GM18517 (cell line): ENCODE measurements at regions not wholly inside any gene's neighbourhood (a gene's known extent, or its start where the extent isn't known, plus 50 kb on each side); places are given as distances from the start of the nearest gene placed in this dataset.

Experiments used
- ATAC-seq: cut with Tn5 transposase; IDR thresholded peaks from one replicate; pipeline ENCODE4 v1.9.1; 2021; ENCODE audit warnings: mild to moderate bottlenecking, moderate library complexity; ENCODE audit not compliant: unreplicated experiment

DNA sequence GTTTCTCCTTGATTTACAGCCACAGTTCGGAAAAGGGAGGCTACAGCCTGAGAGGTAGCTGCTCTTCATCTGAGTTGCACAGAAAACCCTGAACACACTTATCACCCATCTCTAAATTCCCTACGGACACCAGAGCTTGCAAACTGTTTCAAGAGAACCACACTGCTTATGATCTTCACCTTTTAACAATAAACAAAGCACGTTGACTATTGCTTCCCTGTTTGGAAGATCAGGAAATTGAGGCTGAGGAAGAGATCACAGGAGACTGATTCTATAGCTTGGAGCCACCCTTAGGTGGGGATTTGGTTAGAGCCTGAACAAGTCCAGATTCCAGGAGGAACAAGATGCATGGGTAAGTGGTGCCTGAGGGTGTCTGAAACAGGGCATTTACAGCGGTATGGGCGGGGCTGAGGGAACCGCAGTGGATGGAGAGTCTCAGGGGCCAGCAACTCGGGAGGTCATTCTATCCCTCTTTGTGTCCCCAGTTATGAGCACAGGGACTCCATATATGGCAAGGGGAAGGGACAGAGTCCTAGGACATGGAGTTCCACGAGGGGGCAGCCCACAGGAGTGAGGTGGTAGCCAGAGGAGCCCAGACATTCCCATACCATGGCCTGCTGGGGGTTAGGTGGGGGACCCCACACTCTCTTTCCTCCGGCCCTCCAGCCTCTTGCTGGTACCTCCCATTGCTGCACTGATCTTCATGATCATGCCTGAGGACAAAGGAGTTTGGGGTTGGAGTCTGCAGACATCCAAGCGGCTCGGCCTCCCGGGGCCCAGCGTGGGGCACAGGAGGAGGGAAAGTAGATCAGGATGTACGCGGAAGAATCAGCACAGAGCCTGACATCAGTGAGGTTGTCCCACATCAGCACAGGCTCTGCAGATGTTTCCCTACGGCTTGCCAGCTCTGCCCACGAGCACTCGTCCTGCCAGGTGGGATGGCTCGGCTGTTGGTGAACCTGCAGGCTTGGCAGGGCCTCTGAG lies 162.3 kb upstream of the ZNF536 start:
- no peak for ATAC-seq

DNA sequence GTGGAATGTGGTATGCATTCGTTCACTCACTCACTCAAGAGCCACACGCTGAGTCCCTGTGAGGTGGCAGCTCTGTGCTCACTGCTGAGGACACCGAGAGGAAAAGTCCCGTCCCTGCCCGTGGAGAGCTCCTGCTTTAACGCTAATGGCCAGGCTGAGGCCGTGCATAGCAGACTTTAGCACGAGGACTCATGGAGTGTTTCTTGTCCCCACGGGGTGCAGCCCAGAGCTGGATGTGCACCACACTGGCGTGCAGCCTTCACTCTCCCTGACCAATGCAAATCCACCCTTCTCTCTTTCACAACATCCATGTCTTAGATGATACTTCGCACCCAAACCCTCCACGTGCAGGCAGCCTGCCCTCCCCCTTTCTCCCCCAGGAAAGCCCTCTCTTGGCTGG lies 159.6 kb upstream of the ZNF536 start:
- no peak for ATAC-seq

DNA sequence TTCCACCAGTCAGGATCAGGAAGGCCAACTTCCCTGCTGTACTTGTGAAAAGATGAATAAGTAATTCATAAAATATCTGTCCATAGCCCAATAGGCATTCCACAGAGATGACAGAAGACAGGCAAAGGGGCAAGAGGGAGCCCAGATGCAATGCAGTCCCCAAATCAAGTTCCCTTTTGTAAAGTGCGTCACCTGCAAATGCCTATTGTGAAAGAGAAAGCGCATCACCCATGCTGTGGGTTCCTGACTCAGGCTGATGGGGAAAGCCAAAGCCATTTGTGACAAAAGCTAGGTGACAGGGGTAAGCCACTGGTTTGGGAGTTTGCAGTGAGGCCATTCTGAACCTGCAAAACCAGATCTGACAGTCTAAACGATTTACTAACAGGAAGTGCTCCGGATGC lies 157.5 kb upstream of the ZNF536 start:
- no peak for ATAC-seq

DNA sequence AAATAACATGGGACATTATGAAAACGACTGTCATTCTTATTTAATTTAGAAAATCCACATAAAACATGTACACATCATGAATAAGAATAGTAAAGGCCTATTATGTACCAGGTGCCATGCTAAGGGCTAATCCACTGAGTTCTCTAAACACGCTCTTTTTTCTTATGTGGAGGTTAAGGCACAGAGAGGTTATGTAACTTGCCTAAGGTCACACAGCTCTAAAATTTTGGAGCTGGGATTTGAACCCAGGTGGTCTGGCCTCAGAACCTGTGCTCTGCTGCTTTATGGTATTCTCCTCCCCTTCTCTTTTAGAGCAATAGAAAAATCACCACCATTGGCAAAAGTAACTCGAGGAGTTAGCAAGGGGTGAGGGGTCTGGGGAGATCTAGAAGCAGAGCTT lies 156.9 kb upstream of the ZNF536 start:
- no peak for ATAC-seq

DNA sequence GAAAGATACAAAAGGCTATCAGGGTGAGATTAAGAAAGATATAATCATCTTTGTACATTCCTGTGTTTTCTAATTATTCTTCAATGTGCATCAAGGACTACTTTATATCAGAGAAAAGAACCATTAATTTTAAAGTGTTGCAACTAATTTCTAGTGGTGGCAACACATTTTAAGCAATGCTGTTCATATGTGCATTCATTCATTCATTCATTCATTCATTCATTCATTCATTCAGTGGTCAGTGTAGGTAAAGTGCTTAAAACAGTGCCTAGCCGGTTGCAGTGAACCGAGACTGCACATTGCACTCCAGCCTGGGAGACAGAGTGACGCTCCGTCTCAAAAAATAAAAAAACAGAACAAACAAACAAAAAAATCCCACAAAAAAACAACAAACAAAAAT lies 155.7 kb upstream of the ZNF536 start:
- no peak for ATAC-seq

DNA sequence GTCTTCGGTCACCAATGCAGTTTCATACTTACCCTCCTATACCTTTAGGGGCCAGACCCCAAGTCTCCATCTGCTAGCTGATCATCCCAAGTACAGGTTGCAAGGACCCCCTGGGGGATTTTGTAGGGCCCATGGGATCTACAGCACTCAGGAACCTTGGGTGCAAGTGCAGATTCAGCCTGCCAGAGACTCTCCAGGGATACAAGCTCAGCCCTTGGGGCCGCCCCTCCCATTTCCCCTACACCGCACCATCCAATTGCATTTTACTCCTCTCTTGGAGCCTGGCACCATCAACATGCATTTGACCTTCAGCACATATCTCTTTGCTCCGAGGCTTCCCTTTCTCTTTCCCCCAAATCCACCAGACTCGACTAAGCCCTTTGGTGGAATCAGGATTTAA lies 154.7 kb upstream of the ZNF536 start:
- no peak for ATAC-seq

DNA sequence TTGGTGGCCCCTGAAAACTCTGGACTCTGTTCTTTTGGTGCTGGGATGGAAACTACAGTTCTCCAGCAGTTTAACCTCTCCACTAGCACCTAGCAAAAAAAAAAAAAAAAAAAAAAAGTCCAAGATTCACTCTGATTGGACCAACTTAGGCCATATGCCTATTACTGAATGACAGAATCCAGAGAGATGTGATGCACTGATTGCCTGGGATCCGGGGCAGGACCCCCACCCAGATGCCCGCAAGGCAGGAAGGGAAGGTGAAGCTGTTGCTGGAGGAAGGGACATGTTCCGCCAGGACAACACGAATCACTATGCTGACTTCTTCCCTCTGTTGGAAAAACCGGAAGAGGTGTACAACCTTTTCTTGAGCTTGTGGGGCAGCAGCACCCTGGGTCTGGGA lies 152.5 kb upstream of the ZNF536 start:
- ATAC-seq: no peak

DNA sequence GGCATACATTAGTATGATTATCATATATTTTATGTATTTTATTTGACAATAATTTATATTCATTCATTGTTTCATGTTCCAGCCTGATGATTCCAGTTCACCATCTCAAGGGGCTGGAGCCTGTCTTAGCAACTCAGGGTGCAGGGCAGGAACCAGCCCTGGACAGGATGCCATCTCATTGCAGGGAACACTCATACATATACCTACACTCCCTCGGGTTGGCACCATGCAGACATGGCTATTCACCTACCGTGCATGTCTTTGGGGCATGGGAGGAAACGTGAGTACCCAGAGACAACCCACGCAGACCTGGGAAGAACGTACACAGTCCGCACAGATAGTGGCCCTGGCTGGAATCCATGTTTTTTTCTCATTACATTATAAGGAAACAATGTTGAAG lies 151.0 kb upstream of the ZNF536 start:
- ATAC-seq: no peak

DNA sequence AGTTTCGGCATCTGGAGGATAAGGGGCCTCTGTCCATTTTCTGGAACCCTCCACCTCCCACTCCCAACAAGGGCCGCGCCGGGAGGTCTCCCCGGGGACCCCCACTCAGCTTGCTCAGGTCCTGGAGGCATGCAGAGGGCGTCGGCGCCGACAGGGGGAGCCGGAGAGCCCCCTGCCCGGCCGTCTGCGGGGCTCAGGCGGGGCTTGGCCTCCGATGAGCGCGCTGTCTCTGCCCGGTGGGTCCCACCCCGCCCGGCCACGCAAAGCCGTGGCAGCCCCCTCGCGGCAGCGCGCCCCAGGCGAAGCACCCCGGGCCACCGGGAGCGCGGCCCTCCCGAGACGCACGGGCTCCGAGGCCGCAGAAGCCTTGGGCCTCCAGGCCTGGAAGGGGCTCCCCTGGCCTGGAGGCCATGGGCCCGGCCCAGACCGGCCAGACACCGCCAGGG lies 149.7 kb upstream of the ZNF536 start:
- no peak for ATAC-seq

DNA sequence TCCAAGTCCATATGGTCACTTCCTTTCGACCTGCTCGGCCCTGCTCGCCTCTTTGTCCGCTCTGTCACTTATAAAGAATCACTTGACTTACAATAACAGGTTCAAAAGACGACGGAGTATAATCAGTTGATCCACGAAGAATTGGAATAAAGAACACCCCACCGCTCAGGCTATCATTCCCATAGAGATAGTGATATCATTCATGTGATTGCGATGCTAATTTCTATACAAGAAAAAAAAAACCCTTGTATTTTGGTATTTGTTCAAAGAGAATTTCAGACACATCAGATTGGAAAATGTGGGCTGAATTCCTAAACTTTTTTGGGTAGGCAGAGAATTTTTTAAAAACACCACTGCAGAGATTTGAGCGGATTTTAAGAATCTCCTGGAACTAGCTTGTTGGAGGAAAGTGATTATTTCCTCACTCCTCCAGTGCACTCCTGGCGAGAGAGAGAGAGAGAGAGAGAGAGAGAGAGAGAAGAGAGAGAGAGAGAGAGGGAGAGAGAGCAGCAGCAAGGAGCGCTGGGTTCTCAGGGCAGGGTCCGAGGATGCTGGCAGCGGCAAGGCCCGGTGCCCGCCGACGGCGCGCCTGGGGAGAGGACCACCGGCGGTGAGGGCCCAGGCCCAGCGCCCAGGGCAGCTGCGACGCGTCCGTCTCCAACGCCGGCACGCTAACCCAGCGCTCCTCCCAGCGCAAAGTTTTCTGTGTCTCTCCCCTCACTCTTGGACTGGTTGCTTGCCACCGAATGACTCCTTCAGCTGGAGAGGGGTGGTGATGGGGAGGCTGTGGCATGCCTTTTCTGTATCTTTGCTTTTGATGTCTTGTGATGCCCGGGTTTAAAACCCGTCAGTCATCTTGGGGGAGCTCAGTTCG lies 149.0 kb upstream of the ZNF536 start:
- ATAC-seq: no peak

DNA sequence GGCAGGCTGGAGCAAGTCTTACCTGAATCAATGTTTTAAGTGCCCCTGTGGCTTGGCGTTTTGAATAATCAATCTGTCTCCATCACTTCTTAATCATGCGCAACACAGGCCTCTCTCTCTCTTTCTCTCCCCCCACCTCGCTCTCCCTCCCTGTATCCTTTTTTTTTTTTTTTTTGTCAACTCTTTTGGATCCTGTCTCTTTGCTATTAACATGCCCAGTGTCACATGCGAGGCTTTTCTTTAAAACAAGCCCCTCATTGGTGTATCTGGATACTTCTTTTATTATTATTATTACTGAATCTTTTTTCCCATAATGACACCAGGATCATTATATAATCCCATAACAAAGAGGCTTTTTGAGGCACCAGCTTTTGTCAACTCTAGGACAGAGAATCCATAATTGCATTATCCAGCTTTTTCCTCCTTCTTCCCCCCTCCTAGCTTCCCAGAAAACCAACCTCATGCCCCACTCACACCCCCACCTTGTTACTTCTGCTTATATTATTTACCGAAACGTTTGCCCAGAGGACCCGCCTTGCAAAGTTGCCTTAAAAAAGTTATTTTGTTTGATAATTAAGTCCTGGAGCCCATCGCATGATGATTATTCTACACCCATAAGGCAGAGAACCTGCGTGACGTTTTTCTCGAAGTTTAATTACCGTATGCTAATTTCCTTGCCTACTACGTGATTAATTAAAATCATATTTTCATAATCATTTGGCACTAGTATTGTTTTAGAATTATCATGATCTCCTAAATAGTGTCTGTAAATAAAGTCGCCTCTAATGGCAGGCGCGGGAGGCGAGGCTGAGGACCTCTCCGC lies 148.1 kb upstream of the ZNF536 start:
- no peak for ATAC-seq

DNA sequence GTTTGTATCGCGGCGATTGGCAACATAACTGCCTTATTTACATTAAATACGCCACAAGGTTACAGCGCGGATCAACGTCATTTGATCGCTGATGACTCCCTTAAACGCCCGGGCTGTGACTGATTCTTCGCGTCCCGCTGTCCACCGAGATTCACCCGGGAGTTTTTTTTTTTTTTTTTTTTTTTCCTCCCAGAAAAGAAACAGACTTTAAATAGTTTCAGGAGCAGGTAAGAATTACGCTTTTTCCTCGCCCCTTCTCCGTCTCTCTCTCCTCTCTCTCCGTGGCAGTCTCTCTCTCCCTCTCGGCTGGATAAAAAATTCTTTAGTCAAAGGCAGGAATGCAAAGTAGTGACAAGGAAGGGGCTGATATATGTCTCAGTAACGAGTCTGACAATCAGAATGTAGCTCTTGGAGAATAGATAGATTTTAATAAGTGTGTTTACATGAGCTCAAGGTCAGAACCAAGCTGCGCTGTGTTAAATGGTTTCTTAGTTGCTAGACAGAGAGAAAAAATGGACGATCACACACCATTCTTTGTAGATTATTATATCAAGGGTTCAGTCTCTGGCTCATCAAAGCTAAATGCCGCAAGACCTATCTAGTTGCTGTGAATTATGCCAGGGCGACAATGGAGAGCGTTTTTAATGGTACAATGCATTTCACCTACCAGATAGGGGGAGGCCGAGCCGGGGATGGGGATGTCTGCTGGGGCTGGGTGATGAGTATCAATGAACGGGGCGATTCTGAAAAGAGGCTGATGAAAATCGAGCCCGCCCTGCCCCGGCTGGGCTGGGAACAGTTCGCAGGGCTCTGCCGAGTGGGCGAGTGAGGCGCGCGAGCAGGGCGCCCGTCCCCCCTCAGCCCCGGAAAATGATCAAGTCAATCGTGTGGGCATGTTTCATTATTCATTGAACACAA lies 147.2 kb upstream of the ZNF536 start:
- no peak for ATAC-seq

DNA sequence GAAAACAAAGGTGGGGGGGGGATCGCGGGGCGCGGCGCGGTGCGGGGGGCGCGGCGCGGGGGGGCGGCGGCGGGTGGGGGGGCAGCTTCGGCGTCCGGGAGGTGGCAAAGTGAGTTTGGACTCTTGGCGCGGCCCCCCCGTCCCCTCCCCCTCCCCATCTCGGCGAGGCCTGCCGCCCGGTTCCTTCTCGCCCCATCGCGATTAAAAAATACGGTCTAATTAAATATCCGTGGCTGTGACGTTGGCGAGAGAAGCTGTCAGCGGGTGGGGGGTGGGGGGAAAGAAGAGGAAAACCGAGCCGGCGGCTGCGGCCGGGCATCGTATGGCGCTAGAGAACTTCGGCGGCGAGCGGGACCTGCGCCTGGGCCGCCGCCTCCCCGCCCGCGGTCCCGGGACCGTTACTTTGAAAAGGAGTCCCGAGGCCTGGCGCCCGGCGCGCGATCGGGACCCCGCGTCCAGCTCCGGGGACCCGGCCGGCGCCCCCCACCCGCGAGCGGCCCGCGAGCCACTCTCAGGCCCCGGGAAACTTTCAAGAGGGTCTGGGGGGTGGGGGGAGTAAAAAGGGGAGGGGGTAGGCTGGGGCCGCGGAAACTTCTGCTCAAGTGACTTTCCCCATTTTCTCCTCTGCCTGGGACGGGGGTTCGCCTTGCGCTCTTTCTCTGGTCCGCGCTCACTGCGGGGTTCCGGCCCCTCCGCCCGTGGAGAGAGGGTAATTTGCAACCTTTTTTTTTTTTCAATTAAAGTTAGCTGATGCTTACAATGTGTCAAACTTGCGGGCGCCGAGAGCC lies 146.3 kb upstream of the ZNF536 start:
- ATAC-seq: no peak

DNA sequence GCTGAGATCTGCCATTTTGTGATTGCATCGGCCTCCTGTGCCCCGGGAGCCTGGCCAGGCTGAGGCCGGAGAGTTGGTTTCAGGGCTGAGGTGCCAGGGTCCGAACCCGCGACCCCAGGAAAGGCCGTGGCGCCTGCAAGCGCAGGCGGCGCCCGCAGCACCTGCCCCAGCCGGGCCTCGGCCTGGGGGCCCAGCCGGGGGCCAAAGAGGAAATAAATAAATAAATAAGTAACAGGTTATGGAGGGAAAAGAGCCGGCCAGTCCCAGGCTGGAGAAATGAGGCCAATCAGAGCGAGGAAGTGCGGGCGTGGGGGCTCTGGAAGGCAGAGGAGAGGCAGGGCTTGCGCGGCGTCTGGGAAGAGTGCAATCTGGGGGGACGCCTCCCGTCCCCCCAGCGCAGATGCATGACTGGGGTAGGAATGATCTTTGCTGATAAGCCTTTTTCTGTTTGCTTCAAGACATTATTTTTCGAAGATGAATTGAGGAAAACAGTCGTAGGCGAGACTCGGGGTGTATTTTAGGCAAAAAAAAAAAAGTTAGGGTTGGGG lies 145.6 kb upstream of the ZNF536 start:
- no peak for ATAC-seq

DNA sequence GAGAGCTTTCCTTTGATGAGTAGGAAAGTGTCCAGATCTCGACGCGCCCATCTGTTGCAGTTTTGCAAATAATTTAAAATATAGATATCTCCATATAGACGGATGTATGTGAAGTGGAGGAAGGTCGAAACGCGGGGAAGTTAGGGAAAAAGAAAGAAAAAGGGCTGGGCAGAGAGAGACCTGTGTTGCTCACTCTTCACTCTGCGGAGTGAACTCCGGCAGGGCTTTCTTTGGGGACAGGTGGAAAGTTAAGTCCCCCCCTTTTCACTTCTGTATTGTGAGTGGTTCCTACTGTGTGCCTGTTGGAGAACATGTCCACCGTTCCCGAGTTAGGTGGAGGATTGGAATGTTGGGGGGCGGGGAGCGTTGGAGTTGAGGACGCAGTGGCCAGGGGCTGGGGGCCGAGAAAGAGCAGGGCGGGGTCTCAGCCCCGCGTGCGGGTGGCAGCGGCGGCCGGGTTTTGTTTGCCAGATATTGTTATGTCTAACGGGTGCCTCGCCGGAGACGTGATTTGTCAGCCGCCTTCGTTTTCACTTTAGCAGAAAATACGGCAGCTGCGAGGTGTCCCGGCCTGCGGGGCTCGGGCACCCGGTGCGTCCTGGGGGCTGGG lies 145.1 kb upstream of the ZNF536 start:
- no peak for ATAC-seq

DNA sequence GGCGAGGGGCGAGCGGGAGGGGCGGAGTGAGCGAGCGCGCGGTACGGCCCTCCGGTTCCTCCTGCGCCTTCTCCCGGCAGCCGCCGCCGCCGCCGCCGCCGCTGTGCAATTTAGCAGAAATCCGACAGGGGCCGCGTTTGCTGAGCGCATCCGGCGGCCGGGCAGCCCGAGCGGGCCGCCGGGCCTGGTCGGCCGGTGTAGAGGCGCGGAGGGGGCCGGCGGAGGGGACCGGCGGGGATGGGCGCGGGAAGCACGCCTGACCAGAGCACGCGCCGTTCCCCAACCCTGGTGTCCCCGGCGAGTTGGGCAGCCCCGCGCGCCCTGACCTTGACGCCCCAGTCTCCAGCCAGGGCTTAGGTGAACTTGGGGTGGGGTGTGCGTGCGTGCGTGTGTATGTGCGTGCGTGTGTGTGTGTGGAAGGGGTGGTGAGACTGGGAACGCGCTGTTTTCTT lies 144.5 kb upstream of the ZNF536 start:
- ATAC-seq: no peak

DNA sequence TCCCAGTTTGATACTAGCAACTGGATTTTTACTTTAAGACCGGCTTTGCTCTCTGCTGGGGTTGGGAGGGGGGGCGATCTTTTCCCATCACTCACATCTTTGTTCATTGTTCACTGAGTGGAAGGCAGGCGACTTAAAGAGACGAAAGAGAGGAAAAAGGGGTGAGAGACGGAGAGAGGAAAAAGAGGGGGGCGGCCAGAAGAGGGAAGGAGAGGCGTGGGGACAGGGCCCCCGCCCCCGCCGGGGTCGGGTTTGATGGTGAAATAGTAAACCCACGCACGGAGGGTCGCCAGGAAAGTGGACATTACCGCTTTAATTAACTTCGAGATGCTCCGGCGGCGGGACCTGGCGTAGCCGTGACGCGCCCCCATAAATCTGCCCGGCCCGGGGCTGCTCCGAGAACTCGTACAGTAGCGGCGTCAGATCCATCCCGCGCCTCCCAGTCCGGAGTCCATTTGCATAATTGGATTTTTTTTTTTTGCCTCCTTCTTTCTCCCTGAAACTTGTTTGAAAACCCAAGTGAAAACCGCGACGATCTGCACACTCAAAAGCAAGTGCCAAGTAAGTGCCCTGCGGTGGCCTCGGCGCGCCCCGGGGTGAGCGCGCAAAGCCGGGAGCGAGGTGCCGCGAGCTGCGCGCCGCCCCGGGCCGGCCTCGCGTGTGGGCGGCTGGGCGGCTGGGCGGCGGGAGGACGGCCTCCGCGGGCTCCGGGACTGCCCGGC lies 143.9 kb upstream of the ZNF536 start:
- no peak for ATAC-seq
